ENCODE measurements at regions not wholly inside any gene's neighbourhood (a gene's known extent, or its start where the extent isn't known, plus 50 kb on each side); places are given as distances from the start of the nearest gene placed in this dataset.

- no peaks in the 10 kb centered on the region; the same call in 1 of the 2 replicates for H4K20me1 ChIP-seq (replicated peaks; ENCODE audit: control insufficient read depth, insufficient read depth, low read length)
- no peaks in the 10 kb centered on the region for H3K4me1 ChIP-seq (replicated peaks in 1 of 2; ENCODE audit: control insufficient read depth in 2 of 2, insufficient read depth in 2 of 2, low read length in 2 of 2)
- intact Hi-C loops (cut with micrococcal nuclease) (no loop called here), in situ Hi-C loops (cut with MboI) (no loop called here)
- H3K27me3 ChIP-seq (ENCODE audit: control insufficient read depth in 2 of 2, insufficient read depth in 2 of 2, low read length in 2 of 2) = peaks cover 7 to 30% of the 10 kb centered on the region in 2 experiments; a peak in 3 of 5 replicates
- CTCF ChIA-PET (ENCODE audit: low intra/inter-chr PET ratio) = no interaction called here
- H3K79me2 ChIP-seq (ENCODE audit: control insufficient read depth, insufficient read depth, low read length) = no peaks in the 10 kb centered on the region
- WGBS (ENCODE audit: insufficient coverage, low coverage, missing lambda C conversion rate) = 1% methylated on average over 4 of the region's 4 CpGs
- H3K27ac ChIP-seq (ENCODE audit: extremely low read depth, low read depth, low read length) = no peak overlapping the region
- FAIRE-seq = no peak
- TF ChIP-seq EHMT2 (IDR thresholded peaks at IDR 0.05) (no peak), MTA1 (IDR thresholded peaks at IDR 0.05; ENCODE audit: borderline replicate concordance) (no peak), ELF2 (CRISPR knock-in tag; IDR thresholded peaks at IDR 0.05) (no peak), SMARCA5 (IDR thresholded peaks at IDR 0.05) (no peak), MAX (CRISPR knock-in tag; IDR thresholded peaks at IDR 0.05) (no peak), TFAM (CRISPR knock-in tag; conservative IDR thresholded peaks at IDR 0.05) (no peak), REST (IDR thresholded peaks at IDR 0.05; ENCODE audit: borderline replicate concordance) (no peak), REST (CRISPR knock-in tag; IDR thresholded peaks at IDR 0.05; ENCODE audit: low read depth) (no peak), ZNF124 (CRISPR knock-in tag; IDR thresholded peaks at IDR 0.05) (no peak), HDAC8 (tag; IDR thresholded peaks at IDR 0.05) (no peak), CHCHD3 (CRISPR knock-in tag; IDR thresholded peaks at IDR 0.05) (no peak), MYC (IDR thresholded peaks at IDR 0.05; ENCODE audit: low read depth, low read length) (no peak), MYC (CRISPR knock-in tag; IDR thresholded peaks at IDR 0.05; ENCODE audit: borderline replicate concordance, low read depth) (no peak), HOXB6 (CRISPR knock-in tag; IDR thresholded peaks at IDR 0.05; ENCODE audit: borderline replicate concordance) (no peak), KDM2B (CRISPR knock-in tag; IDR thresholded peaks at IDR 0.05) (no peak), MAFG (tag; conservative IDR thresholded peaks at IDR 0.05) (no peak), ZNF668 (CRISPR knock-in tag; IDR thresholded peaks at IDR 0.05) (no peak), POLR2B (IDR thresholded peaks at IDR 0.05; ENCODE audit: low read depth, partially characterized antibody) (no peak), POU5F1 (IDR thresholded peaks at IDR 0.05; ENCODE audit: borderline replicate concordance, low read depth, low read length, partially characterized antibody) (no peak), ZNF41 (CRISPR knock-in tag; conservative IDR thresholded peaks at IDR 0.05) (no peak)
- no TSS peak for BruUV-seq (replicated peaks)
- DNase-seq (ENCODE audit: extremely low read depth in 1 of 4, low spot score in 3 of 4) = no peak
- no peak overlapping the region for H2AFZ ChIP-seq (ENCODE audit: low read depth, low read length)
- H3K9me3 ChIP-seq (replicated peaks; ENCODE audit: control insufficient read depth, insufficient read depth, low read depth, low read length) = no peaks in the 10 kb centered on the region
- POLR2A ChIA-PET = no interaction called here
- no peak overlapping the region for H3K9ac ChIP-seq (ENCODE audit: insufficient read depth in 1 of 2, low read depth in 2 of 2, low read length in 2 of 2)
- no peak overlapping the region for H3K4me3 ChIP-seq
- no peak for ATAC-seq
- H3K9me1 ChIP-seq (ENCODE audit: control insufficient read depth, insufficient read depth, low read length) = no peaks in the 10 kb centered on the region
- no peak overlapping the region for H3K4me2 ChIP-seq (ENCODE audit: insufficient read depth, low read length)
- no peaks in the 10 kb centered on the region for H3K36me3 ChIP-seq (ENCODE audit: control insufficient read depth, insufficient read depth, low read length)
Measured at GRCh38 chr21:31526040-31526439, 133.5 kb upstream of the SOD1 start.
